SK-N-MC (cell line): ENCODE measurements at regions not wholly inside any gene's neighbourhood (a gene's known extent, or its start where the extent isn't known, plus 50 kb on each side); places are given as distances from the start of the nearest gene placed in this dataset.

Experiments
- FOXP2 ChIP-seq: optimal IDR thresholded peaks from 2 replicates; pipeline ENCODE3; 2011; ENCODE audit warnings: mild to moderate bottlenecking, moderate library complexity; ENCODE audit not compliant: insufficient read depth; ENCODE audit errors: extremely low read length, control extremely low read depth
- POLR2AphosphoS5 ChIP-seq: IDR thresholded peaks from 2 replicates; pipeline ENCODE4 v1.6.1; 2012; ENCODE audit warnings: mild to moderate bottlenecking, low read depth, low read length, borderline replicate concordance

- TF ChIP-seq FOXP2 (no peak), POLR2AphosphoS5 (no peak)
Observed at GRCh38 chr19:28555317-28555716, 657.6 kb downstream of the UQCRFS1 start.
